Bronchial epithelial cell (primary cell): ENCODE measurements at regions not wholly inside any gene's neighbourhood (a gene's known extent, or its start where the extent isn't known, plus 50 kb on each side); places are given as distances from the start of the nearest gene placed in this dataset.

Experiments
- DNase-seq: peaks from one replicate; pipeline ENCODE4 v3.0.0-alpha.2; 2010; ENCODE audit warnings: low read depth
- FAIRE-seq: peaks from 2 replicates; lab custom pipeline; 2011; peaks lifted over from hg19 to GRCh38; lab: Jason Lieb, UNC
- H3K27me3 ChIP-seq: 2 replicates; pipeline ENCODE4 v1.5.1; 2011; ENCODE audit warnings: low read length; ENCODE audit not compliant: control insufficient read depth, insufficient read depth
- H3K36me3 ChIP-seq: 2 replicates; pipeline ENCODE4 v1.5.1; 2011; ENCODE audit warnings: low read length; ENCODE audit not compliant: control insufficient read depth, insufficient read depth
- H3K4me3 ChIP-seq: 2 replicates; pipeline ENCODE4 v1.5.1; 2011; ENCODE audit warnings: mild to moderate bottlenecking, low read depth, low read length, control low read depth
- TF ChIP-seq, protein P1 (sequence below): IDR thresholded peaks from 2 replicates; pipeline ENCODE4 v1.5.1; 2011; ENCODE audit warnings: mild to moderate bottlenecking, moderate library complexity, low read length, control low read depth, inconsistent platforms; ENCODE audit not compliant: insufficient read depth, severe bottlenecking

DNA sequence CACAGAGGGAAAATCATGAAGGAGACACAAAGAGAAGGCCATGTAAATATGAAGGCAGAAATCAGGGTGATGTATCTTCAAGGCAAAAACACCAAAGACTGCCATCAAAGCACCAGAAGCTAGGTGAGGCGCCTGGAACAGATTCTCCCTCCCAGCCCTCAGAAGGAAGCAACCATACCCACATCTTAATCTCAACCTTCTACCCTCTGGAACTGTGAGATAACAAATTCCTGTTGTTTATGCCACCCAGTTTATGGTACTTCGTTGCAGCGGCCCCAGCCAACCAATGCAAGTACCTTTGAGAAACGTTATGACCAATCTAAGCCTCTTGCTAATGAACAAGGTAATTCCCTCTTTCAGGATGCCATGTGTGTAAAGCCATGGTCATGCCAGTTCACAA lies 66.2 kb upstream of the STXBP5 start:
- H3K27me3 ChIP-seq: no peaks in the 10 kb centered on the region
- H3K36me3 ChIP-seq: no peaks in the 10 kb centered on the region
- H3K4me3 ChIP-seq: no peak overlapping the region
- DNase-seq (no peak), FAIRE-seq (no peak)
- TF ChIP-seq, protein P1, sequence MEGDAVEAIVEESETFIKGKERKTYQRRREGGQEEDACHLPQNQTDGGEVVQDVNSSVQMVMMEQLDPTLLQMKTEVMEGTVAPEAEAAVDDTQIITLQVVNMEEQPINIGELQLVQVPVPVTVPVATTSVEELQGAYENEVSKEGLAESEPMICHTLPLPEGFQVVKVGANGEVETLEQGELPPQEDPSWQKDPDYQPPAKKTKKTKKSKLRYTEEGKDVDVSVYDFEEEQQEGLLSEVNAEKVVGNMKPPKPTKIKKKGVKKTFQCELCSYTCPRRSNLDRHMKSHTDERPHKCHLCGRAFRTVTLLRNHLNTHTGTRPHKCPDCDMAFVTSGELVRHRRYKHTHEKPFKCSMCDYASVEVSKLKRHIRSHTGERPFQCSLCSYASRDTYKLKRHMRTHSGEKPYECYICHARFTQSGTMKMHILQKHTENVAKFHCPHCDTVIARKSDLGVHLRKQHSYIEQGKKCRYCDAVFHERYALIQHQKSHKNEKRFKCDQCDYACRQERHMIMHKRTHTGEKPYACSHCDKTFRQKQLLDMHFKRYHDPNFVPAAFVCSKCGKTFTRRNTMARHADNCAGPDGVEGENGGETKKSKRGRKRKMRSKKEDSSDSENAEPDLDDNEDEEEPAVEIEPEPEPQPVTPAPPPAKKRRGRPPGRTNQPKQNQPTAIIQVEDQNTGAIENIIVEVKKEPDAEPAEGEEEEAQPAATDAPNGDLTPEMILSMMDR: no peak

DNA sequence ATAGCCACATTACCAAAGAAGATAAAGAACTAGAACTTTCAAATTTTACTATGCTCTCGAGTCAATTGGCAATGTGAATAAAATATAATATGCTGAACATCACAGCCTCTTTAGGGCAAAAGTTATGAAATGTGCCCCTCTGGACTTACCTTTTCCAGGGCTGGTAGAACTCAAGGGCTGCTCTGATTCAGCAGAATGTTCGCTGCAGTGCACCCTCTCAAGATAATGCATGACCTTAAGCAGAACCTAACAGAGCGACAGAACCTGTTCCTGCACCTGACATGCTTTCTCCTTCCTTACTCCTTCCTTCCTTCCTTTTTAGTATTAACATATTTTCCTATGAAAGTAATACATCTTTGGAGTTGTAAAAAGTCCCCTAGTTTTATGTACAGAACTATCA lies 65.4 kb upstream of the STXBP5 start:
- Histone ChIP-seq H3K4me3 (no peak overlapping the region), H3K27me3 (no peaks in the 10 kb centered on the region), H3K36me3 (no peaks in the 10 kb centered on the region)
- no peak for DNase-seq
- FAIRE-seq: no peak
- TF ChIP-seq, protein P1: no peak

DNA sequence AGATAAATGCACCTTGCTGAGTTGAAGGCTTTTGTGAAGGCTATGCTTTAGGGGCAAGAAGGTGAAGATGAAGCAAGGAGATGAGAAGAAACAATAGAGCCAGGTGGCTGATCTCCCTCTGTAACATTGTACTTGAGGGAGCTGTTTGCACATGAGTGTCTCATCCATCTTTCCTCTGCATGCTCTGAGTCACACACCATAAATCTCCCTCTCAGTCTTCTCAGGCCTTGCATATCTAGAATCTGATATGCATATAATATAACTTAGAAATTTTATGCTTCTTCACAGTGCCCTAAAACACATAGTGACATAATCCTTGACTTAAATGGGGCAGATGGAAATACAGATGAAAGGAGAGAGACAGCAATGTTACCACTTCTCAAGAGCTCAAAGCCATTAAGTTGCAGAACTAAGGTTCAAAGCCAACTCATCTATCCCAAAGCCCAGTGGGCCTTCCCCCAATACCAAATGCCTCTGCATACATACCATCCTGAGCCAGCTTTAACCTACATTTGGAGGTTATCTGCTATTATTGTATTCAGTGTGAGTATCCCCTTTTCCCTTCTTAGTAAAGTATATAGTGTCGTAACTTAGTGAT lies 62.4 kb upstream of the STXBP5 start:
- FAIRE-seq (no peak), DNase-seq (peak; percentile 72)
- TF ChIP-seq, protein P1: no peak
- H3K4me3 ChIP-seq: no peak overlapping the region
- H3K36me3 ChIP-seq: no peaks in the 10 kb centered on the region
- no peaks in the 10 kb centered on the region for H3K27me3 ChIP-seq

DNA sequence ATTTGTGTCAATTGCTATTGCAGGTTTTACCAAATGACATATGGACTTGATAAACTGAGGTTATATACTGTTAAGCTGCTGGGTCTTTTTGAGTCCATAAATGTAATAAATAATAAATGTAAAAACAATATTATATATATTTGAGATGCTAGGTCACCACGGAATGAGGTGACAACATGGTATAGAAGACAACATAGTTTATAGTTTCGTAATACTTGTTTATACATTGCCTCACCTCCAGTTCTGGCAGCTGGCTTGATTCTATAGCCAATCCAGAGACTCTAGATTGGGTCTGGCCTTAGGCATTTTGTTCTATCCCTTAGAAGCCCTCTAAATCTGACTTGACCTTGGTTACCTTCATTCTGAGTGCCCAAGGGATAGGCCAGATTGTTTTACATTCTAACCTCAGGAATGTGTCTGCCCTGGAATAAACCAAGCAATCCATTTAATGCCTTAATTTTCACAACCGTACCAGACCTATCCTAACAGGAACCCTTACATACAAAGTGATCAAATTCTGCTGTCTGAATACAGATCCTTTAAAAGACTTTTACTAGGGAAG lies 61.5 kb upstream of the STXBP5 start:
- DNase-seq (no peak), FAIRE-seq (no peak)
- Histone ChIP-seq H3K4me3 (no peak overlapping the region), H3K27me3 (no peaks in the 10 kb centered on the region), H3K36me3 (no peaks in the 10 kb centered on the region)
- TF ChIP-seq, protein P1: no peak

DNA sequence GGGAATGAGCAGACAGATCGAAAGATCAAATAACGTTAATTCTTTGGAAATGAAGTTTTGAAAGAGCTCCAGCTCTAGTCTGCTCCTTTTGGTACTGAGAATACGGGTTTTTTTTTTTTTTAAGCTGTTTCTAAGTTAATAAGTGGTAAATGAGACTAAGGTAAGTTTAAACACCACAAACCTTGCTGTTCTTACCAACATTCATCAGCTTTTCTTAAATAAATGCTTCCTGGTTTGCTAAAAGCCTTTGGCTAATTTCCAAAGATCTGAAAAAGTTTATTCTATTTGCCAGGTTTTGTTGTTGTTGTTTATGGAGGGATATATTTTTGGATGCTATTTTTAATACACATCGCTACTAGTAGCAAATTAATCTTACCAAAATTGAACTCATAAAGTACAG lies 55.1 kb upstream of the STXBP5 start:
- no peak overlapping the region for H3K4me3 ChIP-seq
- no peaks in the 10 kb centered on the region for H3K27me3 ChIP-seq
- no peak for FAIRE-seq
- no peaks in the 10 kb centered on the region for H3K36me3 ChIP-seq
- TF ChIP-seq, protein P1: no peak
- DNase-seq: no peak

DNA sequence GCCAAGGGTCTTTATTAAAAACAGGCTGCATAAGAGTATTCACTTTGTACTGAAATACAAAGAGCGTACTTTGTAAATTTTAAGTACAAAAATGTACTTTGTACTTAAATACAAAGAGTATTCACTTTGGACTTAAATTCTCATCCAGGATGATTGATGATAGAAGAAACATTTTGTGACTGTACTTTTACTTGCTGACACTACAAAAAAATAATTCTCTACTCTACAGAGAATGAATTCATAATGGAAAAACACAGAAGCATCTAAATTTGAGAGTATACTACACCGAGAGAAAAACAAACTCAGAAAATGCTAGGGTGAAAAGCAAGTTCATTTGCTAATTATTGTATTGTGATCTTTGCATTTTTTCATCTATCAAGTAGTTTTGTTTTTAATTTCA lies 54.4 kb upstream of the STXBP5 start:
- no peak for FAIRE-seq
- TF ChIP-seq, protein P1: no peak
- H3K4me3 ChIP-seq: no peak overlapping the region

More for the DNA sequence above, 54.4 kb upstream of the STXBP5 start:
- Histone ChIP-seq H3K27me3 (no peaks in the 10 kb centered on the region), H3K36me3 (no peaks in the 10 kb centered on the region)
- DNase-seq: no peak
